ENCODE measurements at regions not wholly inside any gene's neighbourhood (a gene's known extent, or its start where the extent isn't known, plus 50 kb on each side); places are given as distances from the start of the nearest gene placed in this dataset.

DNA sequence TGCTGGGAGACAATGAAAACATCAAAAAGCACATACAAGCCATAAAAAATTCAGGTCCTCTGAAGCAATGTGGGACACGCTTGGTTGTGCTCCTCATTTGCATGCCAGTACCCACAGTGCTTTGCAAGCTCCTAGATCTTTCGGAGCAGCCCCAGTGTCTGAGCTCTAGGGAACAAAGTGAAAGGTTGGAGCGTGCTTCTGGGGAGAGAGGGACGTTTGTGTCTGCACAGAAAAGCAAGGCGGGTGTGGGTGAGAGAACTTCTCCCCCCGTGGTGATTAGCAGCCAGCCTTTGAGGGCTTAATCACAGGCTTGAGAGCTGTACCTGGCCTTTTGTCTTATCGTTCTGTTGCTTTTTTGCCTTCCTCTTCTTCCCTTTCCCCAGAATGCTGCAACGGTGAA is 76.7 kb upstream of the HABP2 start:
- TF ChIP-seq, protein P1, sequence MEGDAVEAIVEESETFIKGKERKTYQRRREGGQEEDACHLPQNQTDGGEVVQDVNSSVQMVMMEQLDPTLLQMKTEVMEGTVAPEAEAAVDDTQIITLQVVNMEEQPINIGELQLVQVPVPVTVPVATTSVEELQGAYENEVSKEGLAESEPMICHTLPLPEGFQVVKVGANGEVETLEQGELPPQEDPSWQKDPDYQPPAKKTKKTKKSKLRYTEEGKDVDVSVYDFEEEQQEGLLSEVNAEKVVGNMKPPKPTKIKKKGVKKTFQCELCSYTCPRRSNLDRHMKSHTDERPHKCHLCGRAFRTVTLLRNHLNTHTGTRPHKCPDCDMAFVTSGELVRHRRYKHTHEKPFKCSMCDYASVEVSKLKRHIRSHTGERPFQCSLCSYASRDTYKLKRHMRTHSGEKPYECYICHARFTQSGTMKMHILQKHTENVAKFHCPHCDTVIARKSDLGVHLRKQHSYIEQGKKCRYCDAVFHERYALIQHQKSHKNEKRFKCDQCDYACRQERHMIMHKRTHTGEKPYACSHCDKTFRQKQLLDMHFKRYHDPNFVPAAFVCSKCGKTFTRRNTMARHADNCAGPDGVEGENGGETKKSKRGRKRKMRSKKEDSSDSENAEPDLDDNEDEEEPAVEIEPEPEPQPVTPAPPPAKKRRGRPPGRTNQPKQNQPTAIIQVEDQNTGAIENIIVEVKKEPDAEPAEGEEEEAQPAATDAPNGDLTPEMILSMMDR (conservative IDR thresholded peaks at IDR 0.05; ENCODE audit: low read depth in 2 of 2): no peak
- TF ChIP-seq CREB1 (CRISPR knock-in tag; IDR thresholded peaks at IDR 0.05; ENCODE audit: low read depth) (no peak), EZH2 (IDR thresholded peaks at IDR 0.05; ENCODE audit: low read depth, unreplicated experiment) (no peak), POLR2AphosphoS5 (IDR thresholded peaks at IDR 0.05; ENCODE audit: low read depth) (no peak), EZH2phosphoT487 (IDR thresholded peaks at IDR 0.05; ENCODE audit: unreplicated experiment) (no peak), JUNB (IDR thresholded peaks at IDR 0.05; ENCODE audit: unreplicated experiment) (no peak)
- TF ChIP-seq, protein P2, sequence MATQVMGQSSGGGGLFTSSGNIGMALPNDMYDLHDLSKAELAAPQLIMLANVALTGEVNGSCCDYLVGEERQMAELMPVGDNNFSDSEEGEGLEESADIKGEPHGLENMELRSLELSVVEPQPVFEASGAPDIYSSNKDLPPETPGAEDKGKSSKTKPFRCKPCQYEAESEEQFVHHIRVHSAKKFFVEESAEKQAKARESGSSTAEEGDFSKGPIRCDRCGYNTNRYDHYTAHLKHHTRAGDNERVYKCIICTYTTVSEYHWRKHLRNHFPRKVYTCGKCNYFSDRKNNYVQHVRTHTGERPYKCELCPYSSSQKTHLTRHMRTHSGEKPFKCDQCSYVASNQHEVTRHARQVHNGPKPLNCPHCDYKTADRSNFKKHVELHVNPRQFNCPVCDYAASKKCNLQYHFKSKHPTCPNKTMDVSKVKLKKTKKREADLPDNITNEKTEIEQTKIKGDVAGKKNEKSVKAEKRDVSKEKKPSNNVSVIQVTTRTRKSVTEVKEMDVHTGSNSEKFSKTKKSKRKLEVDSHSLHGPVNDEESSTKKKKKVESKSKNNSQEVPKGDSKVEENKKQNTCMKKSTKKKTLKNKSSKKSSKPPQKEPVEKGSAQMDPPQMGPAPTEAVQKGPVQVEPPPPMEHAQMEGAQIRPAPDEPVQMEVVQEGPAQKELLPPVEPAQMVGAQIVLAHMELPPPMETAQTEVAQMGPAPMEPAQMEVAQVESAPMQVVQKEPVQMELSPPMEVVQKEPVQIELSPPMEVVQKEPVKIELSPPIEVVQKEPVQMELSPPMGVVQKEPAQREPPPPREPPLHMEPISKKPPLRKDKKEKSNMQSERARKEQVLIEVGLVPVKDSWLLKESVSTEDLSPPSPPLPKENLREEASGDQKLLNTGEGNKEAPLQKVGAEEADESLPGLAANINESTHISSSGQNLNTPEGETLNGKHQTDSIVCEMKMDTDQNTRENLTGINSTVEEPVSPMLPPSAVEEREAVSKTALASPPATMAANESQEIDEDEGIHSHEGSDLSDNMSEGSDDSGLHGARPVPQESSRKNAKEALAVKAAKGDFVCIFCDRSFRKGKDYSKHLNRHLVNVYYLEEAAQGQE (IDR thresholded peaks at IDR 0.05; ENCODE audit: unreplicated experiment): no peak
- TF ChIP-seq, protein P3, sequence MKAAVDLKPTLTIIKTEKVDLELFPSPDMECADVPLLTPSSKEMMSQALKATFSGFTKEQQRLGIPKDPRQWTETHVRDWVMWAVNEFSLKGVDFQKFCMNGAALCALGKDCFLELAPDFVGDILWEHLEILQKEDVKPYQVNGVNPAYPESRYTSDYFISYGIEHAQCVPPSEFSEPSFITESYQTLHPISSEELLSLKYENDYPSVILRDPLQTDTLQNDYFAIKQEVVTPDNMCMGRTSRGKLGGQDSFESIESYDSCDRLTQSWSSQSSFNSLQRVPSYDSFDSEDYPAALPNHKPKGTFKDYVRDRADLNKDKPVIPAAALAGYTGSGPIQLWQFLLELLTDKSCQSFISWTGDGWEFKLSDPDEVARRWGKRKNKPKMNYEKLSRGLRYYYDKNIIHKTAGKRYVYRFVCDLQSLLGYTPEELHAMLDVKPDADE (IDR thresholded peaks at IDR 0.05): no peak
